PC-9 (cell line): ENCODE measurements at regions not wholly inside any gene's neighbourhood (a gene's known extent, or its start where the extent isn't known, plus 50 kb on each side); places are given as distances from the start of the nearest gene placed in this dataset.

Experiments
- CTCF ChIP-seq: fragments of 200-600 bp; sonication (generic); conservative IDR thresholded peaks from 2 replicates; pipeline ENCODE4 v1.6.1; 2017; ENCODE audit warnings: mixed run types, antibody characterized with exemption, mild to moderate bottlenecking, moderate library complexity
- EZH2 ChIP-seq: fragments of 200-600 bp; sonication (generic); IDR thresholded peaks from 2 replicates; pipeline ENCODE4 v1.8.0; 2017; ENCODE audit warnings: antibody characterized with exemption, low read depth

GRCh38 chr6:169969372-169970099 is 218.1 kb downstream of the ERMARD start:
- TF ChIP-seq CTCF (no peak), EZH2 (no peak)
